Osteoblast (primary cell): ENCODE measurements at regions not wholly inside any gene's neighbourhood (a gene's known extent, or its start where the extent isn't known, plus 50 kb on each side); places are given as distances from the start of the nearest gene placed in this dataset.
A peak's percentile ranks its signal among the peaks of the same experiment; 100 is the strongest.

Source experiments
- DNase-seq: peaks from one replicate; pipeline ENCODE4 v3.0.0; 2011; ENCODE audit warnings: low spot score, mixed read lengths; ENCODE audit not compliant: insufficient read length; ENCODE audit errors: missing footprints
- H2AFZ ChIP-seq: 2 replicates; pipeline ENCODE4 v1.6.0; 2011; ENCODE audit warnings: mild to moderate bottlenecking, low read length
- H3K27ac ChIP-seq: 2 replicates; pipeline ENCODE4 v1.5.1; 2011; ENCODE audit warnings: mild to moderate bottlenecking, low read depth, low read length, moderate library complexity
- H3K27me3 ChIP-seq: 2 replicates; pipeline ENCODE4 v1.6.0; 2012; ENCODE audit warnings: mild to moderate bottlenecking, control low read depth, inconsistent platforms, low read length, moderate library complexity; ENCODE audit not compliant: insufficient read depth
- H3K36me3 ChIP-seq: 2 replicates; pipeline ENCODE4 v1.5.1; 2011; ENCODE audit warnings: mild to moderate bottlenecking, low read length, control low read depth, moderate library complexity; ENCODE audit not compliant: insufficient read depth
- H3K4me1 ChIP-seq: 2 replicates; pipeline ENCODE4 v1.5.1; 2011; ENCODE audit warnings: mild to moderate bottlenecking, low read length, control low read depth, moderate library complexity; ENCODE audit not compliant: insufficient read depth
- H3K4me2 ChIP-seq: 2 replicates; pipeline ENCODE4 v1.6.0; 2011; ENCODE audit warnings: mild to moderate bottlenecking, low read length; ENCODE audit not compliant: insufficient read depth
- H3K4me3 ChIP-seq: fragments of 200-600 bp; sonication (generic); 3 replicates; pipeline ENCODE4 v1.5.1; 2012; ENCODE audit warnings: mild to moderate bottlenecking, low read length, inconsistent platforms; ENCODE audit not compliant: insufficient read depth
- H3K79me2 ChIP-seq: 2 replicates; pipeline ENCODE4 v1.6.0; 2012; ENCODE audit warnings: mild to moderate bottlenecking, low read length, control low read depth, inconsistent platforms; ENCODE audit not compliant: insufficient read depth
- H3K9me3 ChIP-seq: 2 replicates; pipeline ENCODE4 v1.5.1; 2011; ENCODE audit warnings: low read depth, low read length, control low read depth
- H4K20me1 ChIP-seq: 2 replicates; pipeline ENCODE4 v1.6.0; 2012; ENCODE audit warnings: mild to moderate bottlenecking, low read length, control low read depth; ENCODE audit not compliant: insufficient read depth
- TF ChIP-seq, protein P1 (sequence below): IDR thresholded peaks from 2 replicates; pipeline ENCODE4 v1.5.1; 2011; ENCODE audit warnings: mild to moderate bottlenecking, low read depth, low read length, moderate library complexity; ENCODE audit errors: extremely low read depth

DNA sequence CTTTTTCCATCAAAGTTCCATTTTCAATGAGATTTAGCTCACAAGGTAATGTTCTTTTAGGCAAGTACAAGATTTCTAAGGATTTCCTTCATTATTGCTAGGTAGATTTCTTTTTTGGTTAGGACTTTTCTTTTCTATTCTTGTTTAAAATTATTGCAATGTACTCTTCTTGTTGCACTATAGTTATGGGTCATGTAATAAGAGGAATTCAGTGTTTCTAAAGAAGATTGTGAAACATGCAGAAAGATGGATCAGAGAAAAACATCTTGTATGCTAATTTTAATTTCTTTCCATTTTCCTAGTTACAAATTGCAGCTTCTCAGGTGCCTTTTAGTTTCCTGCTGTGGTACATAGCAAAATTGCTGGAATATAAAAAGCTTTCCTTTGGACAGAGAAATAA lies 56.1 kb downstream of the BTG1 start:
- Histone ChIP-seq H3K4me3 (no peak overlapping the region), H4K20me1 (no peaks in the 10 kb centered on the region), H3K9me3 (no peaks in the 10 kb centered on the region), H3K36me3 (no peaks in the 10 kb centered on the region), H3K27me3 (no peaks in the 10 kb centered on the region), H3K27ac (no peak overlapping the region), H2AFZ (peak overlapping the region; percentile 1), H3K4me1 (peaks cover 21% of the 10 kb centered on the region), H3K79me2 (no peaks in the 10 kb centered on the region), H3K4me2 (peak overlapping the region; percentile 28)
- TF ChIP-seq, protein P1, sequence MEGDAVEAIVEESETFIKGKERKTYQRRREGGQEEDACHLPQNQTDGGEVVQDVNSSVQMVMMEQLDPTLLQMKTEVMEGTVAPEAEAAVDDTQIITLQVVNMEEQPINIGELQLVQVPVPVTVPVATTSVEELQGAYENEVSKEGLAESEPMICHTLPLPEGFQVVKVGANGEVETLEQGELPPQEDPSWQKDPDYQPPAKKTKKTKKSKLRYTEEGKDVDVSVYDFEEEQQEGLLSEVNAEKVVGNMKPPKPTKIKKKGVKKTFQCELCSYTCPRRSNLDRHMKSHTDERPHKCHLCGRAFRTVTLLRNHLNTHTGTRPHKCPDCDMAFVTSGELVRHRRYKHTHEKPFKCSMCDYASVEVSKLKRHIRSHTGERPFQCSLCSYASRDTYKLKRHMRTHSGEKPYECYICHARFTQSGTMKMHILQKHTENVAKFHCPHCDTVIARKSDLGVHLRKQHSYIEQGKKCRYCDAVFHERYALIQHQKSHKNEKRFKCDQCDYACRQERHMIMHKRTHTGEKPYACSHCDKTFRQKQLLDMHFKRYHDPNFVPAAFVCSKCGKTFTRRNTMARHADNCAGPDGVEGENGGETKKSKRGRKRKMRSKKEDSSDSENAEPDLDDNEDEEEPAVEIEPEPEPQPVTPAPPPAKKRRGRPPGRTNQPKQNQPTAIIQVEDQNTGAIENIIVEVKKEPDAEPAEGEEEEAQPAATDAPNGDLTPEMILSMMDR, result no peak
- DNase-seq, result no peak

- no peaks in the 10 kb centered on the region for H3K9me3 ChIP-seq
- no peak overlapping the region for H3K27ac ChIP-seq
- no peaks in the 10 kb centered on the region for H3K36me3 ChIP-seq
- TF ChIP-seq, protein P1, result no peak
- H3K79me2 ChIP-seq, result no peaks in the 10 kb centered on the region
- H3K27me3 ChIP-seq, result no peaks in the 10 kb centered on the region
- H3K4me3 ChIP-seq, result no peak overlapping the region
- no peak for DNase-seq
- no peak overlapping the region for H2AFZ ChIP-seq
- H3K4me2 ChIP-seq, result peak overlapping the region; percentile 28
- H3K4me1 ChIP-seq, result peaks cover 17% of the 10 kb centered on the region
- H4K20me1 ChIP-seq, result no peaks in the 10 kb centered on the region
These were observed 56.8 kb downstream of the BTG1 start for GRCh38 chr12:92088805-92089204.

DNA sequence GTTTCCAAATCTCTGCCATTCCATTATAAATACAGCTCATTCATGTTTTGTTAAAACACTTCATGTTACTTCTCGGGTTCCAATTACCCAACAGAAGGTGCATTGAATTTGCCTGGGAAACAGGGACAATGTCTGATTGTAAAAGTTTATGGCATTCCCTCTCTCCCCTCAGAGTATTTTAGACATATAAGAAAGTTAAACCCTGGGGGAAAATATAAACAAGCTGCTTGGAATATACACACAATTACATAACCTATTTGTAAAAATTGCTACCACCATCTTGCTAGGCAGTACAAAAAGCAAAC lies 60.0 kb downstream of the BTG1 start:
- Histone ChIP-seq H2AFZ (peak overlapping the region; percentile 9), H3K4me2 (no peak overlapping the region), H3K9me3 (no peaks in the 10 kb centered on the region), H3K4me3 (no peak overlapping the region), H3K4me1 (peaks cover 25% of the 10 kb centered on the region), H3K27ac (no peak overlapping the region), H4K20me1 (no peaks in the 10 kb centered on the region), H3K36me3 (no peaks in the 10 kb centered on the region), H3K79me2 (no peaks in the 10 kb centered on the region), H3K27me3 (no peaks in the 10 kb centered on the region)
- no peak for DNase-seq
- TF ChIP-seq, protein P1, result no peak

DNA sequence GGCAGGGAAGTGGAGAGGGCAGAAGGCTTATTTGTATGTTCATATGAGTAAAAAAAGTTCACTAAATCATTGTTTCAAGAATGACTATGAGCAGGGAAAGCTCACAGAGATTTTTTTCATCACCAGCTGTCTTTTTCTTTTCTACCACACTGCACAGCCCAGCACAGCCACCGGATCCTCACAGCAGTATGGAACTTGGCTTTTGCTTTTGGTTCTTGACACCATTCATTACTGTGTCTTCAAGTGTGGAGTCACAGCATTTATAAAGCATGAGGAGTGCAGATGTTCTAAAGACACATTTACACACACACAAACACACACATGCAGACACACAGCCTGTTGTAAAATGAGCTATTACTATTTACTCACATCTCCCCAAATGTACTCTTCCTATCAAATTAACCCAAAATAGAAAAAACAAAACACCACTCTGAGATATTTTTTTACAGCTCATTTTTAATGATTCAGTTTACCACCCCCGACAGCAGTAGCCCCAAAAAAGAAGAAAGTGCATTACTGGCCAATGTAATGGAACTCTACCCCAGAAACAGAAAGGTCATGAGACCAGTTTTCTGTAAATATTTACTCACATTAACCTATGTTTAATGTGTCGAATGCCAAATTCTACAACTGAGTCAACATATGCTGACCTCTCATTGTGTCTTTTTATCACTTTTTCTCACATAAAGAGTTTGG lies 60.5 kb downstream of the BTG1 start:
- H3K36me3 ChIP-seq, result no peaks in the 10 kb centered on the region
- no peaks in the 10 kb centered on the region for H3K79me2 ChIP-seq
- H3K27ac ChIP-seq, result no peak overlapping the region
- peak overlapping the region; percentile 71 for H2AFZ ChIP-seq
- TF ChIP-seq, protein P1, result no peak
- no peak for DNase-seq
- peaks cover 28% of the 10 kb centered on the region for H3K4me1 ChIP-seq
- no peaks in the 10 kb centered on the region for H3K9me3 ChIP-seq
- no peak overlapping the region for H3K4me3 ChIP-seq
- H3K27me3 ChIP-seq, result no peaks in the 10 kb centered on the region
- no peaks in the 10 kb centered on the region for H4K20me1 ChIP-seq
- no peak overlapping the region for H3K4me2 ChIP-seq
